T47D (cell line): ENCODE measurements at regions not wholly inside any gene's neighbourhood (a gene's known extent, or its start where the extent isn't known, plus 50 kb on each side); places are given as distances from the start of the nearest gene placed in this dataset.
"Not testable (repeated sequence)": the region's sequence is repeated elsewhere in the genome, so short reads cannot be mapped to it uniquely, and the experiment has no call there.

Experiments
- DNase-seq, 2 experiments: peaks; one replicate each; pipeline versions ENCODE4 v3.0.0 to v3.0.0-alpha.2; 2011 to 2012; ENCODE audit warnings: low read depth in 1 of 2, low spot score in 1 of 2
- JUND ChIP-seq: IDR thresholded peaks from 2 replicates; pipeline ENCODE4 v1.6.1; 2012; ENCODE audit warnings: low read depth
- in situ Hi-C: cut with HindIII; loops from 2 replicates; pipeline ENCODE4 v1.10.0; 2016; ENCODE audit warnings: low sequenced_read_pairs, low pct_unique_long_range_greater_than_20kb

DNA sequence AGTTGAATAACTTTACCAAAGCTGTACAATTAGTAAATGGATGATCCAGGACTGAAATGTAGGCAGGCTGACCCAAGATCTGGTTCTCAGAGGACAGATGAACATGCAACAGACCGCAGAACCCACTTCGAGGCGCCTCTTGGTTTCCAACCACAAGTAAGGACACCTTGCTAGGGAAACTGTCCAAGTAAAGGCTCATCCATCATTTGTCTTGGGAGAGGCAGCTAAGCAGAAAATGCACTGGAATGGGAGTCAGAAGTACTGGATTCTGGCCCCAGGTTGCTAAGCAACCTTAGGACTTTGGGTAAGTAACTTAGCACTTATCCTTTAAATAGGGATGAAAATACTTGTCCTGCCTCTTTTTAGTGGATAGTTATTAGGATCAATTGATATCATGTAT, 366.3 kb upstream of the LRRC3B start:
- in situ Hi-C loops = no loop called here
- no peak for TF ChIP-seq JUND

DNA sequence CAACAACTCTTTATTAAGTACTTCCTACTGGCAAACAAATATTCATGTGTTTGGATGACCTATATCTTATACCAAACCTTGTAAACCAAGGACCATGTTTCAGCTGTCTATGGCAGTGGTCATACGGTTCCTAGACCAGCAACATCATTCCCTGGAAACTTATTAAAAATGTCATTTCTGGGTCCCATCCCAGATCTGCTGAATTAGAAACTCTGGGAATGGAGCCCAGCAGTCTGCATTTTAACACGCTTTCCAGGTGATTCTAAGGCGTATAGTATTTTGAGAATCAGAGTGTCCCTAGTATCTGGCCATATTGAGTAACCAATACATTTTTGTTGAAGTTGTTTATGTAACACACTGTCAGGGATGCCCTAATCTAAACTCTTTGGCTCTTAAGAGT, 363.4 kb upstream of the LRRC3B start:
- no peak for TF ChIP-seq JUND
- in situ Hi-C loops = no loop called here
- DNase-seq = no peak

More for the DNA sequence above, 366.3 kb upstream of the LRRC3B start:
- no peak for DNase-seq

DNA sequence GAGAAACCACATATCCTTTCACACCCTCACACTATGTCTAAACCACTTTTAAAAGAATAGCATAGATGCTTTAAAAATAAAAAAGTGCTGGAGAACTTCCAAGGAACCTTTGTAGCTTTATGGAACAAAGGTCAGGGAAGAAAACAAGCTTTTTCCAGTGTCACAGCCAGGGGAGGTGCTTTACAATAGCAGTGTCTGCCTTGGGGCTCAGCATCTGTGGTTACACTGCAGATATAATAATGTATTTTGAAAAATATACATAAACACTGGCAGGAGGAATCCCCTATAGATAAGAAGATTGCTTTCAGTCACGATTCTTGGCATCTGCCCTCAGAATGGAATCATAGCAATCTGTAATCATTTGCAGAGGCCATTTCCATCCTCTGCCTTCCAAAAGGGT, 362.4 kb upstream of the LRRC3B start:
- in situ Hi-C loops = no loop called here
- TF ChIP-seq JUND = no peak
- DNase-seq = no peak

DNA sequence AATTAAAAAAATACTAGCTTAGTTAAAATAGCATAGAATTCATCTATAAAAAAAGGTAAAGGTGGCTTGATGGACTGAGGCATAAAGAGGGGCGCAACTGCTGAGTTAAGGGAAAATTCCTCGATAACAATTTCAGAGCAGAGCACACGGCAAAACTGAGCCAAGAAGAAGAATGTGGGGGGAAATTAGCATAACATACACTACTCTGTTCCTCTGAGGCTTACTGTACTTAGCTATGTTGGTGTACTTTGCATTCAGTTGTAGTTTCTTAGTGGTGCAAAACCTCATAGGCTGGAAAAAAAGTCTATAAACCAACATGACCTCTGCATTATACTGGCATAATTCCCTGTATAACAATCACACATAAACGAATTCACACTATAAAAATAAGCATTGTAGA, 357.9 kb upstream of the LRRC3B start:
- DNase-seq = no peak
- TF ChIP-seq JUND = no peak
- in situ Hi-C loops = no loop called here

DNA sequence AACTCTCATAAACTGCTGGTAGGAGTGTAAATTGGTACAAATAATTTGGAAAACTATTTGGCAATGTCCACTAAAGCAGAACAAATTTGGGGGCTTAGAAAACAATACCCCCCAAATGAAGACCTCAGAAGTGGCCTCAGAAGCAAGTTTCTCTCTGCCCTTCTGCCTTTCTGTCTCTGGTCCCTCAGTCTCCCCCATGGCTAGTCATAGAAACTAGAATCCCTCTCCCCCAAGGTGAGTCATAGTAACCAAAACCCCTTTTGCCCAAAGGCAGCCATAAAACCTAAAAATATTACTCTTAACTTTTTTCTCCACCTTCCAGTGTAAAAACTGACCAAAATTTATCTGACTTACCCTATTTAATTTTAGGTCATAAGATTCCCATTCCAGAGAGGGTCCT, 350.7 kb upstream of the LRRC3B start:
- in situ Hi-C loops = no loop called here
- TF ChIP-seq JUND = no peak
- no peak for DNase-seq

DNA sequence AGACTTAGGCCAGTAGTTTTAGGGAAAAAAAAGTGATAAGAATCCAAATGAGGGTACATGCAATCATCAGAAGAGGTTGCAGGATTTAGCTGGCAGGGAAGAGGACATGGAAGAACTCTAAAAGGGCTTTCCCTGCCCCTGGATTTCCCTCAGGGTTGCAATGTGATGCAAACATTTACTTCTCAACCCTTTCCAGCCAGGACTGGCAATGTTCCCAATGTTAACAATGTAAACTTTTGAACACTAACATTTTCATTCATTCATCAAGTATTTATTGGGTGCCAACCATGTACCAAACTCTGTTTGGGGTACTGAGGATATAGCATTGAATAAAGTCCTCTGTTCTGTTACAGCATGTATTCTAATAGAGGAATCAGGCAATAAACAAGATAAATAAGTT, 349.4 kb upstream of the LRRC3B start:
- in situ Hi-C loops = no loop called here
- TF ChIP-seq JUND = no peak
- DNase-seq = no peak

DNA sequence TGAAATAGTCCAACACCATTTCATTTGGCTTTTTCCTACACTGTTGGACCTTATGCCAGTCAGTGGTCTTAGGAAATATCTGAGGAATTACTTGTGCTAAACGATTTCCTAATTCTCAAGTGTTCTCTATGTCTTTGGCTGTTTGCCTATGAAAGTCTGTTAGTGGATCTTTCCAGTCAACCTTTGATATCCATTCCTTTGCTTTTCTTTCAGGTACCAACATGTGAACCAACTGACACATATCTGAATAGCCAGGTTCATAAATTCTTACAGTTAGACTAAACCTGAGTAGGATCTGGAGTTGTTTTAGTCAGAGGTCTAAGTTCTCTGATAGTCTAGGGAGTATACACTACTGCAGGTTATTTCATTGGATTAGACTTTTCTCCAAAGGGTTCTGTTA, 343.5 kb upstream of the LRRC3B start:
- in situ Hi-C loops = no loop called here

DNA sequence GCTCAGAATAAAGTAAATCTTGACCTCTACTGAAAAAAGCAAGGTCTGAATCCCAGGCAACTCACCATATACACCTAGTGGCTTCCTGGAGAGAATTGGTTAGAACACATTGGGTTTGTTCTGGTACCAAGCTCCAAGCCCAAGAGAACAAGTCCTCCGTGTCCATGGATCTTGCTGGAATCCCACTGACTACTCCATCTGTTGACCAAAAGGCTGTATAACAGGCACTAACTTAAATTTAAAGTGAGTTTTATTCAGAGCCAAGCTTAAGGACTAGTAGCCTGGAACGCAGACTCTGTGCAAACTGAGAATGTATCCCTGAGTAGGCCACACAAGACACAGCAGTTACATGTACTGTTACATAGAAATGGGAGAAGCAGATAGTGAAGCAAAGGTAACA, 342.1 kb upstream of the LRRC3B start:
- peak in 1 of 2 experiments; percentile 10 for DNase-seq
- TF ChIP-seq JUND = no peak
- in situ Hi-C loops = no loop called here

More for the DNA sequence above, 343.5 kb upstream of the LRRC3B start:
- DNase-seq = no peak
- TF ChIP-seq JUND = no peak

DNA sequence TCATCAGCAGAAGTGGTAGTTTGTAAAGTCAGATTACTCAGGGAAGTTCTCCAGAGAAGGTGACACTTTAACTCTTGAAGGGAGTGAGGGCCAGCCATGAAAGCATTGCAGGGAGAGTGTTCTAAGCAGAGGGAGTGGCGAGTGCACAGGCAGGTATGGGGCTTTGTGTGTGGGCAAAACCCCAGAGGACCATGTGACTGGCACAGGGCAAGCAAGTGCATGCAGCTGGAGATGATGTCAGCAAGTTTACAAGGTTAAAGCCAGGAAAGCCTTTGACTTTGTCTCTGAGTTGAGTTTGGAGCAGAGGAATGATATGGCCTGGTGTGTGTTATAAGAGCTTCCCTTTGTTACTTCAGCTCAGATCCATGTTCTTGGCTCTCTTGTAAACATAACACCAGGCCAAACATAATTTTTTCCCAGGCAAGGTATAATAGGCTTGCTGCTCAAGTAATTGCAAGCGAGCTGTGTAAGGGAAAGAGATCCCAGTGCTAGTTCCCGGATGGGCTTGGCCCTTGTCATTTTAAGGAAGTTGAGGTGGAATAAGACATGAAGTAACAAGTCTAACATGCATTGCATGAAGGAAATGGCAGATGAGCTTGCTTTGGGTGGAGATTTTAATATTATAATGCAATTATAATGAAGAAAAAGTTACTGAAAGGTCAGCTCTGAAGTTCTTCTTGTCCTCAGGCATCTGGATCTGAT, 341.1 kb upstream of the LRRC3B start:
- TF ChIP-seq JUND = no peak
- in situ Hi-C loops = no loop called here
- DNase-seq = no peak

DNA sequence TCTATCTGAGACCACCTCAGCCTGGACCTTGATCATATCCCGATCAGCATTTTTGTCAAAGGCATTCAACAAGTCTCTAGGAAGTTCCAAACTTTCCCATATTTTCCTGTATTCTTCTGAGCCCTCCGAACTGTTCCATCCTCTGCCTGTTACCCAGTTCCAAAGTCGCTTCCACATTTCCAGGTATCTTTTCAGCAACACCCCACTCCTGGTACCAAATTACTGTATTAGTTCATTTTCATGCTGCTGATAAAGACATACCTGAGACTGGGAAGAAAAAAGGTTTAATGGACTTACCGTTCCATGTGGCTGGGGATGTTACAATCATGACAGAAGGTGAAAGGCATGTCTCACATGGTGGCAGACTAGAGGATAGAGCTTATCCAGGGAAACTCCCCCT, 338.1 kb upstream of the LRRC3B start:
- in situ Hi-C loops, DNase-seq: not testable (repeated sequence)

DNA sequence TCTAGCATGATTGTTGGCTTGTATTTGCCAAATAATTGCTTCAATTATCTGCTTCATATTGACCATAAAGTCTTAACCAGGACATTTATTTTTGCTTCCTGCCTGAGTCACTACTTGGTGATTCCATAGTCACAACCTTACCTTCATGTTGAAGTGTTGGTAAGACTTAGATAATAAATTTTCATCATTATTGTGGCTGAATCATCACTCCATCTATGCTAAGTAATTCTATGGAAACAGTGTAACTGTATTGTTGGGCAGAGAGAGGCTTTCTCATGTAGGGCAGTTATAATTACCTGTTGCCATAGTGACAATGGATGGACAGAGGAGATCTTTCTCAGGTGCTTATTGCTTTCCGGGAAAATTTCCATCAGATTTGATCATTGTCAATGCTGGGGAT, 330.7 kb upstream of the LRRC3B start:
- no peak for DNase-seq
- no peak for TF ChIP-seq JUND
- in situ Hi-C loops = no loop called here

DNA sequence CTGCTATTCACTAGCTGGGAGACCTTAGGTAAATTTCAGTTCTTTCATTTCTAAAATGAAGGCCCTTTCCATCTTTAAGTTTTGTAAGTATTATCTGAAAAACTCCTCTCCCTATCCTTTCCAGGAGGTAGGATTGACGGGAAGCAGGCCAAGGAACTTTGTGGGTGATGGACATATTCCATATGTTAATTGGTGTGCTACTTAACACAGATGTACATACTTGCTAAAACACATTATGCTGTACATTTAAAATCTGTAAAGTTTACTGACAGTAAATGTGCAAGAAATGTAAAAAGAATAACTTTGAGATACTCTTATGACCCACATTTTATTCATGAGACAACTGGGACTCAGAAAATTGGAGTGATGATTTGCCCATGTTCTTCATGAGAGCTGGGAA, 329.8 kb upstream of the LRRC3B start:
- DNase-seq = no peak
- TF ChIP-seq JUND = no peak
- in situ Hi-C loops = no loop called here

DNA sequence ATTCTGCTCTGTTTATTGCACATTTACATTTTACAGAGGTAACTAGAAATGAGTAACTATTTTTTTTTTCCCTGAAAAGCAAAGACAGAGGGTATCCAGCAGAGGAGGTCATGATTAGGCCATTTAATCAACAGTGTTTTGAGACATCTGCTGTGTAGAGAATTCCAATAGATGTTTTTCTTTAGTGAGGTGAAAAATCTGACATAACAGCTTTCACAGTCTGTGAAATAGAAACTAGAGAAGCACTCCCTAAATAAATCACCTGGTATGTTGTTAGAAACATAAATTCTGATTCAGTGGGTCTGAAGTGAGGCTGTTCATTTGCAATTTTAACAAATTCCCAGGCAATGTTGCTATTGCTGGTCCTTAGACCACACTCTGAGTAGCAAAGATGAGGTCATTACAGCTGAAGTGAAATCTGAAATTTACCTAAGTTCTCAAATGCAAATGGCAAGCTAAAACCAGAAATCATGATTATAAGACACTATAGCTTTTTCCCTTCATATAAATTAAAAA, 329.2 kb upstream of the LRRC3B start:
- TF ChIP-seq JUND = no peak
- no peak for DNase-seq
- in situ Hi-C loops = no loop called here

DNA sequence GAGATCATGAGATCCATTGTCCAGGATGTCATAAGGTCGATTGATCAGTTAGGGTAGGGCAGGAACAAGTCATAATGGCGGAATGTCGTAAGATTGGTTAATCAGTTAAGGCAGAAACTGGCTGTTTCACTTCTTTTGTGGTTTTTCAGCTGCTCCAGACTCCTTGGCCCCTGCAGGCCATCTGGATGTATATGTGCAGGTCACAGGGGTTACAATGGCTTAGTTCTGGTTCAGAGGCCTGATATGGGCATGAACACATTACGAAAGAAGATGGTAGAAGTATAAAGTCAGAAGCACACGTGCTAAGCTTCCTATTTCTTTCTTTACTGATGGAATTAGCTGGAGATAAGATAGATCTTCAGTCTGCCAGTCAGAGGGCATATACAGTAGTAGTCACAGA, 315.4 kb upstream of the LRRC3B start:
- no peak for DNase-seq
- in situ Hi-C loops = no loop called here
- no peak for TF ChIP-seq JUND
